HL-60 (cell line): ENCODE measurements at regions not wholly inside any gene's neighbourhood (a gene's known extent, or its start where the extent isn't known, plus 50 kb on each side); places are given as distances from the start of the nearest gene placed in this dataset.

Source experiments
- CTCF ChIP-seq: IDR thresholded peaks from one replicate; pipeline ENCODE4 v1.5.1; 2011; ENCODE audit warnings: low read length, control low read depth, inconsistent platforms; ENCODE audit not compliant: insufficient read depth
- GABPA ChIP-seq: IDR thresholded peaks from 2 replicates; pipeline ENCODE4 v1.6.1; 2012; ENCODE audit warnings: low read depth
- POLR2AphosphoS5 ChIP-seq: IDR thresholded peaks from 2 replicates; pipeline ENCODE4 v1.6.1; 2012; ENCODE audit warnings: low read depth
- REST ChIP-seq: IDR thresholded peaks from 2 replicates; pipeline ENCODE4 v1.6.1; 2012; ENCODE audit warnings: low read depth; ENCODE audit not compliant: insufficient replicate concordance
- SPI1 ChIP-seq: IDR thresholded peaks from 2 replicates; pipeline ENCODE4 v1.6.1; 2012; ENCODE audit warnings: low read depth, mild to moderate bottlenecking, borderline replicate concordance

GRCh38 chr6:7052443-7053011, 55.2 kb upstream of the RREB1 start:
- TF ChIP-seq CTCF (no peak), REST (no peak), POLR2AphosphoS5 (peak; percentile 58; the same call in 1 of the 2 replicates), GABPA (no peak), SPI1 (no peak)
